HL-60 (cell line): ENCODE measurements at regions not wholly inside any gene's neighbourhood (a gene's known extent, or its start where the extent isn't known, plus 50 kb on each side); places are given as distances from the start of the nearest gene placed in this dataset.

Source experiments
- DNase-seq, 2 experiments: peaks; one replicate each; pipeline ENCODE4 v3.0.0-alpha.2; 2010 to 2020; ENCODE audit warnings: low read depth in 1 of 2, low spot score in 1 of 2
- H3K27ac ChIP-seq: fragments of 250-450 bp; sonication (Bioruptor Pico); replicated peaks from 2 replicates; pipeline ENCODE4 v1.5.1; 2020; ENCODE audit warnings: mild to moderate bottlenecking, moderate library complexity
- H3K27me3 ChIP-seq: fragments of 250-450 bp; sonication (Bioruptor Pico); 2 replicates; pipeline ENCODE4 v1.5.1; 2021; ENCODE audit warnings: mild to moderate bottlenecking, moderate library complexity; ENCODE audit not compliant: insufficient read depth, poor library complexity, severe bottlenecking
- H3K4me3 ChIP-seq: replicated peaks from 2 replicates; pipeline ENCODE4 v1.5.1; 2011; ENCODE audit warnings: mild to moderate bottlenecking, control low read depth, low read length; ENCODE audit not compliant: insufficient read depth
- GABPA ChIP-seq: IDR thresholded peaks from 2 replicates; pipeline ENCODE4 v1.6.1; 2012; ENCODE audit warnings: low read depth
- POLR2AphosphoS5 ChIP-seq: IDR thresholded peaks from 2 replicates; pipeline ENCODE4 v1.6.1; 2012; ENCODE audit warnings: low read depth
- SPI1 ChIP-seq: IDR thresholded peaks from 2 replicates; pipeline ENCODE4 v1.6.1; 2012; ENCODE audit warnings: low read depth, mild to moderate bottlenecking, borderline replicate concordance
- TF ChIP-seq, protein P1 (sequence below): IDR thresholded peaks from 2 replicates; pipeline ENCODE4 v1.6.1; 2012; ENCODE audit warnings: low read depth; ENCODE audit not compliant: insufficient replicate concordance
- TF ChIP-seq, protein P2 (sequence below): IDR thresholded peaks from one replicate; pipeline ENCODE4 v1.5.1; 2011; ENCODE audit warnings: low read length, control low read depth, inconsistent platforms; ENCODE audit not compliant: insufficient read depth

DNA sequence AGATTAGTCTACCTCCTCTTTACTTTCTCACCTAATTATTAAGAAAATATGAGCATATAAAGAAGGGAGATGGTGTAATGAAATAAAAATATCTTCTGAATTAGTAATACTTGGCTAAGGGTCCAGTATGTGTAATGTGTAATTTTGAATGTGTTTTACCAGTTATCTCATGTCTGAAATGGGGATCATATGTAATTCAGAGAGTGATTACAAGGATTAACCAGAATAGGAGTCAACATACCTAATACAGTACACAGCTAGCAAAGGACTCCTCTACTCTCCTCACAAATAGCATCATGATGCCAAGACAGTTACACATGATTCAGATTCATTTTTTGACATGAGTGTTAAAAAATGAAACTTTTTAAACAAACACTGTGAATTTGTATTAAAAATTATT, 570.4 kb downstream of the SI start:
- H3K27ac ChIP-seq: no peak overlapping the region

DNA sequence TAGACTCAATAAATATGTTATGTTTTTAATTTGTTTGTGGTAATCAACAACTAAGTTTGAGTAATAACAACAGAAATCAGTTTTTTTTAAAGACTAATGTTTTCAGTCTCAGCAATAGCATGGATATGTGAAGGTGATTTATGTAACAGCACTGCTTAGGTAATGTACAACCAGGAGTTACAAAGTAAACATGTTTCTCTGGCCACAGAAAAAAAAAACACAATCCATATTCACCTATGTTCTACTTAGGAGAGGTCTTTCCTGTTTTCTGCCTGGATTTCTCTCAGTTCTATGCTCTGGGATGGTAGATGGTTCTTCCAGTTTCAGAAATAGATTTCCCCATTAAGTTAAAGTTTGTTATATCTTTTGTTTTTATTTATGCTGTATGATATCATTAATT, 579.4 kb downstream of the SI start:
- TF ChIP-seq, protein P1, sequence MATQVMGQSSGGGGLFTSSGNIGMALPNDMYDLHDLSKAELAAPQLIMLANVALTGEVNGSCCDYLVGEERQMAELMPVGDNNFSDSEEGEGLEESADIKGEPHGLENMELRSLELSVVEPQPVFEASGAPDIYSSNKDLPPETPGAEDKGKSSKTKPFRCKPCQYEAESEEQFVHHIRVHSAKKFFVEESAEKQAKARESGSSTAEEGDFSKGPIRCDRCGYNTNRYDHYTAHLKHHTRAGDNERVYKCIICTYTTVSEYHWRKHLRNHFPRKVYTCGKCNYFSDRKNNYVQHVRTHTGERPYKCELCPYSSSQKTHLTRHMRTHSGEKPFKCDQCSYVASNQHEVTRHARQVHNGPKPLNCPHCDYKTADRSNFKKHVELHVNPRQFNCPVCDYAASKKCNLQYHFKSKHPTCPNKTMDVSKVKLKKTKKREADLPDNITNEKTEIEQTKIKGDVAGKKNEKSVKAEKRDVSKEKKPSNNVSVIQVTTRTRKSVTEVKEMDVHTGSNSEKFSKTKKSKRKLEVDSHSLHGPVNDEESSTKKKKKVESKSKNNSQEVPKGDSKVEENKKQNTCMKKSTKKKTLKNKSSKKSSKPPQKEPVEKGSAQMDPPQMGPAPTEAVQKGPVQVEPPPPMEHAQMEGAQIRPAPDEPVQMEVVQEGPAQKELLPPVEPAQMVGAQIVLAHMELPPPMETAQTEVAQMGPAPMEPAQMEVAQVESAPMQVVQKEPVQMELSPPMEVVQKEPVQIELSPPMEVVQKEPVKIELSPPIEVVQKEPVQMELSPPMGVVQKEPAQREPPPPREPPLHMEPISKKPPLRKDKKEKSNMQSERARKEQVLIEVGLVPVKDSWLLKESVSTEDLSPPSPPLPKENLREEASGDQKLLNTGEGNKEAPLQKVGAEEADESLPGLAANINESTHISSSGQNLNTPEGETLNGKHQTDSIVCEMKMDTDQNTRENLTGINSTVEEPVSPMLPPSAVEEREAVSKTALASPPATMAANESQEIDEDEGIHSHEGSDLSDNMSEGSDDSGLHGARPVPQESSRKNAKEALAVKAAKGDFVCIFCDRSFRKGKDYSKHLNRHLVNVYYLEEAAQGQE: no peak
- TF ChIP-seq POLR2AphosphoS5: no peak
- no peak for TF ChIP-seq SPI1
- no peak for TF ChIP-seq GABPA
- TF ChIP-seq, protein P2, sequence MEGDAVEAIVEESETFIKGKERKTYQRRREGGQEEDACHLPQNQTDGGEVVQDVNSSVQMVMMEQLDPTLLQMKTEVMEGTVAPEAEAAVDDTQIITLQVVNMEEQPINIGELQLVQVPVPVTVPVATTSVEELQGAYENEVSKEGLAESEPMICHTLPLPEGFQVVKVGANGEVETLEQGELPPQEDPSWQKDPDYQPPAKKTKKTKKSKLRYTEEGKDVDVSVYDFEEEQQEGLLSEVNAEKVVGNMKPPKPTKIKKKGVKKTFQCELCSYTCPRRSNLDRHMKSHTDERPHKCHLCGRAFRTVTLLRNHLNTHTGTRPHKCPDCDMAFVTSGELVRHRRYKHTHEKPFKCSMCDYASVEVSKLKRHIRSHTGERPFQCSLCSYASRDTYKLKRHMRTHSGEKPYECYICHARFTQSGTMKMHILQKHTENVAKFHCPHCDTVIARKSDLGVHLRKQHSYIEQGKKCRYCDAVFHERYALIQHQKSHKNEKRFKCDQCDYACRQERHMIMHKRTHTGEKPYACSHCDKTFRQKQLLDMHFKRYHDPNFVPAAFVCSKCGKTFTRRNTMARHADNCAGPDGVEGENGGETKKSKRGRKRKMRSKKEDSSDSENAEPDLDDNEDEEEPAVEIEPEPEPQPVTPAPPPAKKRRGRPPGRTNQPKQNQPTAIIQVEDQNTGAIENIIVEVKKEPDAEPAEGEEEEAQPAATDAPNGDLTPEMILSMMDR: no peak
- H3K4me3 ChIP-seq: no peak overlapping the region
- no peak for DNase-seq
- no peaks in the 10 kb centered on the region for H3K27me3 ChIP-seq
- H3K27ac ChIP-seq: no peak overlapping the region

More for the DNA sequence above, 570.4 kb downstream of the SI start:
- TF ChIP-seq POLR2AphosphoS5 (no peak), SPI1 (no peak), GABPA (no peak)
- TF ChIP-seq, protein P1: no peak
- TF ChIP-seq, protein P2: no peak
- no peaks in the 10 kb centered on the region for H3K27me3 ChIP-seq
- no peak overlapping the region for H3K4me3 ChIP-seq
- no peak for DNase-seq

DNA sequence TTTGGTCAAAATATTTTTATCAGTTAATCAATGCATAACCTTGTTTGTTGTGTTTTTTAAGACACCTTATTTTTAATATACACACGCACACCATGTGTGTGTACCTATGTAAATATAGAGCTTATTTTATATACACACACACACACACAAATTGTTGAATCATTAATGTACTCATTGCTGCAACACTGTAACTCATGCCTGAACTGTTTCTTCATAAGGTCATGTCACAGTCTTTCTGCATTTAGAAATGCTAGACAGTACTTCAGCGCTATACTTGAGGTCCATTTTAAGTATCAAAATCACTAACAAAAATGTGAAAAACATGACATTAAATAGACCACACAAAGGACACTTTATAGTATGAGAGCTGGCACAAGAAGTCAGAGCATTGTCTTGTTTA, 589.4 kb downstream of the SI start:
- Histone ChIP-seq H3K4me3 (no peak overlapping the region), H3K27me3 (no peaks in the 10 kb centered on the region), H3K27ac (no peak overlapping the region)
- TF ChIP-seq POLR2AphosphoS5 (no peak), SPI1 (no peak), GABPA (no peak)
- TF ChIP-seq, protein P2: no peak
- TF ChIP-seq, protein P1: no peak
- no peak for DNase-seq
